PC-3 (cell line): ENCODE measurements at regions not wholly inside any gene's neighbourhood (a gene's known extent, or its start where the extent isn't known, plus 50 kb on each side); places are given as distances from the start of the nearest gene placed in this dataset.
A peak's percentile ranks its signal among the peaks of the same experiment; 100 is the strongest.

ENCODE experiments used
- ATAC-seq: fragments of 200-7000 bp; cut with Tn5 transposase; 2 replicates; pipeline ENCODE4 v1.9.1; 2020; ENCODE audit warnings: mild to moderate bottlenecking, moderate library complexity
- BruUV-seq: library from RNA; stranded (reverse); fragments of 400-500 nt; replicated peaks from 2 replicates; lab custom pipeline; 2021; lab: Mats Ljungman, UMichigan
- CTCF ChIA-PET: fragments of 300-600 bp; sonication (Branson Sonifier 250); formaldehyde crosslinking; loops from one replicate; lab custom pipeline; 2022; ENCODE audit warnings: antibody characterized with exemption; lab: Charles Lee
- POLR2A ChIA-PET: fragments of 300-600 bp; sonication (Branson Sonifier 250); formaldehyde crosslinking; loops from one replicate; lab custom pipeline; 2022; ENCODE audit warnings: antibody characterized with exemption; ENCODE audit not compliant: unreplicated experiment; lab: Charles Lee
- DNase-seq: peaks from one replicate; pipeline ENCODE4 v3.0.0-alpha.2; 2015
- H2AFZ ChIP-seq: fragments of 300-600 bp; sonication (generic); 2 replicates; pipeline ENCODE4 v1.6.0; 2016; ENCODE audit warnings: antibody characterized with exemption, low read length
- H3F3A ChIP-seq: fragments of 300-600 bp; sonication (generic); one replicate; pipeline ENCODE4 v1.6.0; 2017; ENCODE audit warnings: antibody characterized with exemption, low read length, control low read depth, mild to moderate bottlenecking; ENCODE audit not compliant: unreplicated experiment
- H3K27ac ChIP-seq: fragments of 300-600 bp; sonication (generic); 2 replicates; pipeline ENCODE4 v1.5.1; 2016; ENCODE audit warnings: mild to moderate bottlenecking, low read length
- H3K27me3 ChIP-seq: fragments of 300-600 bp; sonication (generic); 2 replicates; pipeline ENCODE4 v1.6.1; 2016; ENCODE audit warnings: low read length, mixed read lengths
- H3K36me3 ChIP-seq: fragments of 300-600 bp; sonication (generic); 2 replicates; pipeline ENCODE4 v1.6.1; 2016; ENCODE audit warnings: low read depth, mixed run types, low read length, mixed read lengths
- H3K4me1 ChIP-seq: fragments of 300-600 bp; sonication (generic); 2 replicates; pipeline ENCODE4 v1.5.1; 2016; ENCODE audit warnings: low read length; ENCODE audit not compliant: insufficient read depth
- H3K4me2 ChIP-seq: fragments of 300-600 bp; sonication (generic); 2 replicates; pipeline ENCODE4 v1.6.0; 2016; ENCODE audit warnings: low read length
- H3K4me3 ChIP-seq: fragments of 300-600 bp; sonication (generic); 2 replicates; pipeline ENCODE4 v1.5.1; 2016; ENCODE audit warnings: mild to moderate bottlenecking, low read length, mixed read lengths
- H3K79me2 ChIP-seq: fragments of 300-600 bp; sonication (generic); 2 replicates; pipeline ENCODE4 v1.6.1; 2017; ENCODE audit warnings: low read length, mixed read lengths
- H3K9ac ChIP-seq: fragments of 300-600 bp; sonication (generic); 2 replicates; pipeline ENCODE4 v1.6.0; 2016; ENCODE audit warnings: mild to moderate bottlenecking, low read length
- H3K9me2 ChIP-seq: fragments of 300-600 bp; sonication (generic); replicated peaks from 2 replicates; pipeline ENCODE4 v1.6.1; 2016; ENCODE audit warnings: mixed run types, low read length, mixed read lengths
- H3K9me3 ChIP-seq: fragments of 300-600 bp; sonication (generic); 2 replicates; pipeline ENCODE4 v1.6.1; 2016; ENCODE audit warnings: low read length, mixed read lengths
- H4K20me1 ChIP-seq: fragments of 300-600 bp; sonication (generic); 2 replicates; pipeline ENCODE4 v1.6.1; 2016; ENCODE audit warnings: low read length, mixed read lengths
- EZH2 ChIP-seq: fragments of 300-600 bp; sonication (generic); IDR thresholded peaks from one replicate; pipeline ENCODE4 v1.6.1; 2017; ENCODE audit warnings: antibody characterized with exemption, mild to moderate bottlenecking, low read length; ENCODE audit not compliant: unreplicated experiment
- EZH2phosphoT487 ChIP-seq: fragments of 300-600 bp; sonication (generic); IDR thresholded peaks from 2 replicates; pipeline ENCODE4 v1.6.1; 2018; ENCODE audit warnings: mild to moderate bottlenecking, antibody characterized with exemption, low read length, borderline replicate concordance
- intact Hi-C: fragments of 100-400 bp; cut with micrococcal nuclease; formaldehyde crosslinking; loops from 2 replicates; pipeline ENCODE4 v1.9.0; 2023
- TF ChIP-seq, protein P1 (sequence below): fragments of 300-600 bp; sonication (generic); conservative IDR thresholded peaks from 2 replicates; pipeline ENCODE4 v1.5.1; 2017; ENCODE audit warnings: antibody characterized with exemption, low read depth, mild to moderate bottlenecking, low read length

DNA sequence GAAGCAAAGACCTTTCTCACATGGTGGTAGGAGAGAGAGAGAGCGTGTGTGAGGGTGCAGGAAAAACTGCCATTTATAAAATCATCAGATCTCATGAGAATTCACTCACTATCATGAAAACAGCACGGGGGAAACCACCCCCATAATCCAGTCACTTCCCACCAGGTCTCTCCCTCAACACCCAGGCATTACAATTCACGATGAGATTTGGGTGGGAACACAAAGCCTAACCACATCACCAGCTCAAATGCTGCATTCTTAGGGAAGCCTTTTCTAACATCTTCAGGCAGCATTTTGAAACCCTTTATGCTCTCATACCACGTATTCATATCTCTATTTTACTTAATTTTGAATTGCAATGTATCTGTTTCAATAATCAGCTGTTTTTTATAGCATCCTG lies 165.9 kb downstream of the TMTC3 start:
- Histone ChIP-seq H3K36me3 (no peaks in the 10 kb centered on the region), H3F3A (no peaks in the 10 kb centered on the region), H4K20me1 (no peaks in the 10 kb centered on the region), H3K4me1 (peaks cover 33% of the 10 kb centered on the region), H2AFZ (no peak overlapping the region), H3K4me3 (no peak overlapping the region), H3K4me2 (no peak overlapping the region), H3K9me3 (no peaks in the 10 kb centered on the region), H3K27ac (peak overlapping the region; percentile 97), H3K27me3 (no peaks in the 10 kb centered on the region), H3K9me2 (no peaks in the 10 kb centered on the region), H3K79me2 (no peaks in the 10 kb centered on the region), H3K9ac (peak overlapping the region; percentile 81; the same call in 1 of the 2 replicates)
- CTCF ChIA-PET = no interaction called here
- no peak for DNase-seq
- no TSS peak for BruUV-seq
- no peak for ATAC-seq
- POLR2A ChIA-PET = no interaction called here
- TF ChIP-seq EZH2phosphoT487 (no peak), EZH2 (no peak)
- TF ChIP-seq, protein P1, sequence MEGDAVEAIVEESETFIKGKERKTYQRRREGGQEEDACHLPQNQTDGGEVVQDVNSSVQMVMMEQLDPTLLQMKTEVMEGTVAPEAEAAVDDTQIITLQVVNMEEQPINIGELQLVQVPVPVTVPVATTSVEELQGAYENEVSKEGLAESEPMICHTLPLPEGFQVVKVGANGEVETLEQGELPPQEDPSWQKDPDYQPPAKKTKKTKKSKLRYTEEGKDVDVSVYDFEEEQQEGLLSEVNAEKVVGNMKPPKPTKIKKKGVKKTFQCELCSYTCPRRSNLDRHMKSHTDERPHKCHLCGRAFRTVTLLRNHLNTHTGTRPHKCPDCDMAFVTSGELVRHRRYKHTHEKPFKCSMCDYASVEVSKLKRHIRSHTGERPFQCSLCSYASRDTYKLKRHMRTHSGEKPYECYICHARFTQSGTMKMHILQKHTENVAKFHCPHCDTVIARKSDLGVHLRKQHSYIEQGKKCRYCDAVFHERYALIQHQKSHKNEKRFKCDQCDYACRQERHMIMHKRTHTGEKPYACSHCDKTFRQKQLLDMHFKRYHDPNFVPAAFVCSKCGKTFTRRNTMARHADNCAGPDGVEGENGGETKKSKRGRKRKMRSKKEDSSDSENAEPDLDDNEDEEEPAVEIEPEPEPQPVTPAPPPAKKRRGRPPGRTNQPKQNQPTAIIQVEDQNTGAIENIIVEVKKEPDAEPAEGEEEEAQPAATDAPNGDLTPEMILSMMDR = no peak
- intact Hi-C loops = no loop called here

DNA sequence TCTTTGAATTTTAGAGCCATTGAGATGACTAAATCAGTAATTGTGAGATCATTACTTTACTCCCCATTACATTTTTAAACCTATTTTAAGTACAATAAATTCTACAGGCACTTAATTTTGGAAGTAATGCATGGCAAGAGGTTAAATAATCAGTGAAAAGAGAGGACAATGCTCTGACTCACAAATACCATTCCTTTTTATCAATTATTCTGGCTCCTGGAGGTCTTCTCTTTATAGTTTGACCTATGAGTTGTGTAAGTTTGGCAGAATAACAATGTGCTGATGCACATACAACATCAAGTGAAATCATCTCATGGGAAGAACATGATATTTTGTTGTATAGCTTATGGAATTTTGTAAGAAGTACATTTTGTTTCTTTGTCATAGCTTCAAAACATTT lies 166.7 kb downstream of the TMTC3 start:
- peak overlapping the region; percentile 97 for H3K27ac ChIP-seq
- H3K4me3 ChIP-seq = peak overlapping the region; percentile 13; the same call in 1 of the 2 replicates
- no peaks in the 10 kb centered on the region for H3K79me2 ChIP-seq
- peak; percentile 84 for DNase-seq
- no TSS peak for BruUV-seq
- H3K9me2 ChIP-seq = no peaks in the 10 kb centered on the region
- H3K4me2 ChIP-seq = peak overlapping the region; percentile 68
- intact Hi-C loops = no loop called here
- no peaks in the 10 kb centered on the region for H3K9me3 ChIP-seq
- ATAC-seq = peak; percentile 45
- no peaks in the 10 kb centered on the region for H3K27me3 ChIP-seq
- ChIA-PET CTCF (no interaction called here), POLR2A (no interaction called here)
- no peaks in the 10 kb centered on the region for H4K20me1 ChIP-seq
- H2AFZ ChIP-seq = no peak overlapping the region
- peaks cover 33% of the 10 kb centered on the region for H3K4me1 ChIP-seq
- H3F3A ChIP-seq = no peaks in the 10 kb centered on the region
- peak overlapping the region; percentile 81 for H3K9ac ChIP-seq
- no peaks in the 10 kb centered on the region for H3K36me3 ChIP-seq
- no peak for TF ChIP-seq EZH2
- no peak for TF ChIP-seq EZH2phosphoT487
- TF ChIP-seq, protein P1 = no peak

DNA sequence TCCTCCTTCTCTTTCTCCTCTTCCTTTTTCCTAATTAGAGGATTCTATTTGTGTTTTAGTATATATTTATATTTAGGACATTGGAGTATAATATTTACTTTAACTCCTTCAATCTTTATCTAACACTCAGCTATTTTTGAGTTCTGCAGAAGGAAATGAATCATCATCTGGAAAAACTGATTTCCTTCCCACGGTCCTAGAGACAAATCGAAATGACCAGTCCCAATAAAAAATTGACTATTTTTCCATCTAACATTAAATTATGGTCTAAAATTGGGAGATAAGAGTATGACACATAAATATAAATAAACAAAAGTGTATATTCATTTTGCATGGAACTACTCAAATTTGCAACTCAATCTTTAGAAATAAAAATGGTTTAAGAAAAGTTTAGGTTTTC lies 167.4 kb downstream of the TMTC3 start:
- TF ChIP-seq EZH2 (no peak), EZH2phosphoT487 (no peak)
- TF ChIP-seq, protein P1 = no peak
- POLR2A ChIA-PET = no interaction called here
- DNase-seq (peak; percentile 84), ATAC-seq (peak; percentile 76)
- no peaks in the 10 kb centered on the region for H3K9me3 ChIP-seq
- H3K4me2 ChIP-seq = peak overlapping the region; percentile 68
- no peaks in the 10 kb centered on the region for H4K20me1 ChIP-seq
- H3K4me3 ChIP-seq = peak overlapping the region; percentile 13; the same call in 1 of the 2 replicates
- H3K79me2 ChIP-seq = no peaks in the 10 kb centered on the region
- peak overlapping the region; percentile 81 for H3K9ac ChIP-seq
- no peaks in the 10 kb centered on the region for H3K9me2 ChIP-seq
- H3K27ac ChIP-seq = peak overlapping the region; percentile 97
- CTCF ChIA-PET = no interaction called here
- intact Hi-C loops = no loop called here
- no peak overlapping the region for H2AFZ ChIP-seq
- no peaks in the 10 kb centered on the region for H3K36me3 ChIP-seq
- BruUV-seq = no TSS peak
- H3K27me3 ChIP-seq = no peaks in the 10 kb centered on the region
- H3F3A ChIP-seq = no peaks in the 10 kb centered on the region
- peaks cover 33% of the 10 kb centered on the region for H3K4me1 ChIP-seq
